Small intestine (tissue), 7 donors: ENCODE measurements at regions not wholly inside any gene's neighbourhood (a gene's known extent, or its start where the extent isn't known, plus 50 kb on each side); places are given as distances from the start of the nearest gene placed in this dataset.

Experiments used
- DNase-seq, 2 donors: peaks; one replicate each; pipeline versions ENCODE4 v3.0.0 to v3.0.0-alpha.2; 2013
- FAIRE-seq: peaks from 2 replicates; lab custom pipeline; 2012; peaks lifted over from hg19 to GRCh38; lab: Jason Lieb, UNC
- H3K27ac ChIP-seq, 3 donors: one replicate each; pipeline ENCODE4 v1.5.1; 2013; ENCODE audit warnings: low read length in 2 of 3, mild to moderate bottlenecking in 2 of 3, control low read depth in 1 of 3, inconsistent platforms in 1 of 3, low read depth in 1 of 3, moderate library complexity in 1 of 3
- H3K27me3 ChIP-seq, 3 donors: one replicate each; pipeline ENCODE4 v1.6.1; 2013; ENCODE audit warnings: low read length in 3 of 3, inconsistent platforms in 1 of 3; ENCODE audit not compliant: control insufficient read depth in 3 of 3, insufficient read depth in 3 of 3
- H3K36me3 ChIP-seq, 3 donors: one replicate each; pipeline ENCODE4 v1.6.1; 2013; ENCODE audit warnings: low read length in 3 of 3, inconsistent platforms in 1 of 3, low read depth in 1 of 3, mild to moderate bottlenecking in 1 of 3, moderate library complexity in 1 of 3; ENCODE audit not compliant: control insufficient read depth in 3 of 3, insufficient read depth in 2 of 3
- H3K4me1 ChIP-seq, 3 donors: one replicate each; pipeline ENCODE4 v1.6.1; 2013; ENCODE audit warnings: low read length in 2 of 3, inconsistent platforms in 1 of 3, low read depth in 1 of 3, mild to moderate bottlenecking in 1 of 3, moderate library complexity in 1 of 3; ENCODE audit not compliant: control insufficient read depth in 3 of 3, insufficient read depth in 2 of 3
- H3K4me3 ChIP-seq, 3 donors: one replicate each; pipeline ENCODE4 v1.5.1; 2013; ENCODE audit warnings: low read length in 3 of 3, control low read depth in 1 of 3, inconsistent platforms in 1 of 3, low read depth in 1 of 3, mild to moderate bottlenecking in 1 of 3, moderate library complexity in 1 of 3
- H3K9me3 ChIP-seq, 2 donors: one replicate each; pipeline ENCODE4 v1.6.1; 2013; ENCODE audit warnings: low read depth in 1 of 2, low read length in 1 of 2; ENCODE audit not compliant: control insufficient read depth in 2 of 2, insufficient read depth in 1 of 2
- WGBS, 3 donors: extraction: QIAGEN DNeasy Blood & Tissue Kit; methylation state at CpG; one replicate each; pipeline ENCODE4 v1.1.7; 2013; 5-methylcytosine and 5-hydroxymethylcytosine counted together
- donor health status: healthy with polysubstance abuse.
- donor health status: control.
- donor health status: control.
- donor health status: Bipolar disorder and iron deficiency.
- donor health status: healthy.

DNA sequence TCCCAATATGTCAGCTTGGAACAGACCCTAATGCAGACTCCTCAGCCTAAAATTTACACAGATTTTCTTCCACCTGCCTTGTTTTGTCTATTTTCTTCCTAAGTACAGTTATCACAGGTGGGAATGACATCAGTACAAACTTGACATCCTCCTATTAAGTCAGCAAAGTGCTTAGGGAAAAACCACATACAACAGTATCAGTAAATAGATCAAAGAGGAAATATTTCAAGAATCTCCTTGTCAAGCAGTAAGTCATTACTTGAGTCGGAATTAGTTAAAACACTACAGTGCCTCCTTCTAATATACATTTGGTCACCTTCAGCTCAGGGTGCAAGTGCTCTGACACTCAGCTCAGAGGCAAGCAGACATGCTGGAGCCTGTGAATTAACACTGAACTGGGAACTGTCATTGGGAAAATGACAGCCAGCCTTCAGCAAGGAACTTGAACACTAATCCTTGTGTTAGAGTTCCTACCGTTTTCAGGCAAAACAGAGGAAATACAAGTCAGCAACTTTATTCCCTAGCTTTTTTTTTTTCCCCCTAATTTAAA is 394.3 kb upstream of the HTR2A start:
- FAIRE-seq (no peak), DNase-seq (no peak)
- no peak overlapping the region for H3K27ac ChIP-seq
- no peaks in the 10 kb centered on the region for H3K9me3 ChIP-seq
- no peak overlapping the region for H3K4me3 ChIP-seq
- H3K27me3 ChIP-seq = no peaks in the 10 kb centered on the region
- H3K36me3 ChIP-seq = no peaks in the 10 kb centered on the region
- 18 to 46% (median 23%) methylated on average over 2 of the region's 2 CpGs for WGBS, 3 donors
- no peaks in the 10 kb centered on the region for H3K4me1 ChIP-seq

DNA sequence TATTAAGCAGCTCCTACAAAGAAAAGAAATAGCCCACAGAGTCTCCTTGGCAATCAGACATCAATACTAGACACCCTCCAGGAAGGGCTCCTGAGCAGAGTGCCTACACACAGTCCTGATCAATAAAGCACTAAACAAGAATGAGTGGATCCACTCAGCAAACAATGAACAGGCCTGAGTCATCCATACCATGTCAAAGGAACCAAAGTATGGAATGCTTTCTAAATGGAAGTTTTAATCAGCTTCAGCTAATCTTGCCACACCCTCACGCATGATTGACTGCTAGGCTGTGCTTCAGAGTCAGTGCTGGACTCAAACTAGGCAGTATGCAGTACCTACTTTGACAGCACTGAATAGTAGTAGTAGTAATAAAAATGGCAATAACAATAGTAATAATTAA is 392.7 kb upstream of the HTR2A start:
- FAIRE-seq = no peak
- no peaks in the 10 kb centered on the region for H3K9me3 ChIP-seq
- no peak for DNase-seq

DNA sequence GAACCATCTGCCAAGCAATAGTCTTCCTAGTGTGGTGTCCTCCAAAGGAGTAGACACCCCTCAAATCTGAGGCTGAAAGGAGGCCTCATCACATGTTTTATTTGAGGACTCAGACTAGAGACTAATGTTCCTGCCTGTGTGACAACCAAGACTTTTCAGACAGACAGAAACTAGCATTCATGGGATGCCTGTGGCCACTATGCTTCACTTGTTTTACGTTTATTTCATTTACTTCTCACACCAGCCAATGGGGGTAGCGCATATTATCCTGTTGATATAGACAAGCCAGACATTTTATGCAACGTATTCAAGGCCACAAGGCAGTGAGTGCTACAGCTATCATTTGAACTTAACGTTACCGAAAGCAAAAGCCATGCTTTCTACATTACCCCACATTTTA is 391.7 kb upstream of the HTR2A start:
- Histone ChIP-seq H3K27me3 (no peaks in the 10 kb centered on the region), H3K27ac (no peak overlapping the region), H3K36me3 (no peaks in the 10 kb centered on the region), H3K4me1 (no peaks in the 10 kb centered on the region), H3K9me3 (no peaks in the 10 kb centered on the region), H3K4me3 (no peak overlapping the region)
- 76 to 82% (median 78%) methylated on average over 5 of the region's 5 CpGs for WGBS, 3 donors
- FAIRE-seq (no peak), DNase-seq (no peak)

More for the DNA sequence above, 392.7 kb upstream of the HTR2A start:
- no peak overlapping the region for H3K4me3 ChIP-seq
- no peak overlapping the region for H3K27ac ChIP-seq
- H3K36me3 ChIP-seq = no peaks in the 10 kb centered on the region
- no peaks in the 10 kb centered on the region for H3K27me3 ChIP-seq
- H3K4me1 ChIP-seq = no peaks in the 10 kb centered on the region
- WGBS, 3 donors = 12 to 61% (median 50%) methylated on average over 1 of the region's 1 CpG

DNA sequence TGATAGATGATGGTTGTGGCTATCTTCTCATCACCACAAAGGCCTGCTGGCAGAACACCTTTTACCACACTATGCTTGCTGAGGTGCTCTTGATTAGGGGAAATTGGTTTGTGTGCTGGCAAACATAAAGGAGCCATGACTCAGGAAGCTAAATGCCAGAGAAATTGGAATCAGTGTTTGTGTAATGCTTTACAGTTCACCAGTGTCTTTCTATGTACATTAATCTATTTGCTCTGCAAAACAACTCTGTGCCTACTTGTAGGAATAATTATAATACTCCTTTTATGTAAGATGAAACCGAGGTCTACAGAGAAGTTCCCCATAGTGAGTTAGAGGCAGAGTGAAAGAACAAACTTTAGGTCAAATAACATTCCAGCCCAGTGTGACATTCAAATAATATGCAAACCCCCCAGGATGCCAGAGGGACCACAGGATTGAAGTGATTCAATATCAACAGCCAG is 390.5 kb upstream of the HTR2A start:
- no peak for FAIRE-seq
- no peaks in the 10 kb centered on the region for H3K36me3 ChIP-seq
- H3K4me1 ChIP-seq = no peaks in the 10 kb centered on the region
- H3K4me3 ChIP-seq = no peak overlapping the region
- no peaks in the 10 kb centered on the region for H3K27me3 ChIP-seq
- no peak overlapping the region for H3K27ac ChIP-seq
- no peaks in the 10 kb centered on the region for H3K9me3 ChIP-seq
- 59 to 78% (median 63%) methylated on average over 1 of the region's 1 CpG for WGBS, 3 donors
- no peak for DNase-seq

DNA sequence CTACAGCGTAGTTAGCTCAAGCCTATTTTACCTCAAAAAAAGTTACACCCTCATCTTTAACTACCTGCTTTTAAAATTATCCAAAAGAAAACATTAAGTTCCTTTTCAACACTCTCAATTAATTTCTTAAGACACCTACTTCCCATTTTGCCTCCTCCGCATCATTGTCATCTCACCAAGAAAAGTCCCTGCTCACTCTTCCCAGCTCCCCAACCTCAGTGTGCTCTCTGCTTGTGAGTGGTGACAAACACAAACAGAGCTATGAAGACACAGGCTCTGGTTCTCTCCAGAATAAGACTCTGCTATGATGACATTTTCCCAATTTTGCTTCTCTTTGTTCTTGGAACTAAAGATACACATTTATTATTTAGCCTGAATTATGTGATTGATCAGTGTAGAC is 385.1 kb upstream of the HTR2A start:
- no peaks in the 10 kb centered on the region for H3K27me3 ChIP-seq
- H3K4me3 ChIP-seq = no peak overlapping the region
- H3K9me3 ChIP-seq = no peaks in the 10 kb centered on the region
- H3K27ac ChIP-seq = no peak overlapping the region
- DNase-seq (no peak), FAIRE-seq (no peak)
- no peaks in the 10 kb centered on the region for H3K4me1 ChIP-seq
- no peaks in the 10 kb centered on the region for H3K36me3 ChIP-seq
- WGBS, 3 donors = 85 to 95% (median 92%) methylated on average over 2 of the region's 2 CpGs

DNA sequence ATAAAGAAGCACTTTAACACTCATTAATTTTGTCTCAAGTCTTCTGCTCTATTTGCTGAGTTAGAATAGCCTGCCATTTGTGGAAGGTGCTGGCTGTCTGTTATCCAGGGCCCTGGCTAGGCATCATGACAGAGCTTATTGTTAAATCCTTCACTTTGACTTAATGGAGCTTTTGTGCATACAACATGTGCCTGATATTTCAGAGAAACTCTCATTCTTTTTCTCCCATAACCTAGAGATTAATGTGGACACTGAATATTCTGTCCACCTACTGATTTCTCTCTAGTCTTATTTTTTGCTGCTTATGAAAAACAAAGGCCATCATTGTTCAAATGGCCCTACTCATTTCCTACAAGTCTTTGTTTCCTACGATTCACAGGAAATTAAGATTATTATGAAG is 383.1 kb upstream of the HTR2A start:
- no peaks in the 10 kb centered on the region for H3K9me3 ChIP-seq
- FAIRE-seq = no peak
- H3K4me1 ChIP-seq = no peaks in the 10 kb centered on the region
- no peaks in the 10 kb centered on the region for H3K36me3 ChIP-seq
- DNase-seq = no peak
- H3K4me3 ChIP-seq = no peak overlapping the region
- H3K27ac ChIP-seq = no peak overlapping the region
- H3K27me3 ChIP-seq = no peaks in the 10 kb centered on the region
- WGBS, 3 donors = 65 to 88% (median 81%) methylated on average over 1 of the region's 1 CpG

DNA sequence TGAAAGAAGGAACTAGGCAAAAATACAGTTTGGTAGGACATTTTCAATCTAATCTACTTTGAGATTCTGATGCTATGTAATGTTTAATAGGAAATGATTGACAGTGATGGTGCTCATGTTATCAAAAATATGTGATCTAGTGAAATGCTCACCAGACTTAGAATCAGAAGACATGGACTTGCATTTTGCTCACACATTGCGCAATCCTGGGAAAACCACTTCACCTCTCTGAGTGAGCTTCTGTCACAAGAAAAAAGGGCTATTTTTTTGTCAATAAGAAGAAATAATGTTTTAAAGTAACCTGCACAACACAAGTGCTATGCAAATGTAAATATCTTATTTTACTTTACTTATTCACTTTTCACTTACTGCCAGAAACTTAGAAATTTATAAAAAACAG is 380.9 kb upstream of the HTR2A start:
- no peaks in the 10 kb centered on the region for H3K9me3 ChIP-seq
- H3K27me3 ChIP-seq = no peaks in the 10 kb centered on the region
- WGBS, 3 donors = 96 to 100% (median 100%) methylated on average over 1 of the region's 1 CpG
- FAIRE-seq (no peak), DNase-seq (no peak)
- no peaks in the 10 kb centered on the region for H3K36me3 ChIP-seq
- no peak overlapping the region for H3K4me3 ChIP-seq
- no peaks in the 10 kb centered on the region for H3K4me1 ChIP-seq
- H3K27ac ChIP-seq = no peak overlapping the region

DNA sequence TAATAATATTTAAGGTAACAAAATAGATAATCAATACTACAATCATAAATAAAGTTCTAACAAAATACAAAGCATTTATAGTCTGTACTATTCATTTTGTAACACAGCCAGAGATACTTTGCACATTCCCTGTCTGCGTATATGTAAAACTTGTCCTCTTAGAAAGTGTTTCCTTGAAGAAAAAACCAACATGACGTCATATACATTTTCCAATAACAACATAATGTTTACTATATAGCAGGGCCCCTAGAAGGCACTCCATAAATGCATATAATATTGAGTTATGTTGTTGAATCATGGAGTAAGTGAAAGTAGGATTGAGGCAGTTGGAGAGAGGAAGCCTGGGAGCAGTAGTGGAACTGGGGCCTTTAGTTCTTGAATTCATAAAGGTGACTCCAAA is 371.4 kb upstream of the HTR2A start:
- Histone ChIP-seq H3K4me3 (no peak overlapping the region), H3K36me3 (no peaks in the 10 kb centered on the region), H3K4me1 (no peaks in the 10 kb centered on the region), H3K27ac (no peak overlapping the region), H3K27me3 (no peaks in the 10 kb centered on the region), H3K9me3 (no peaks in the 10 kb centered on the region)
- DNase-seq (no peak), FAIRE-seq (no peak)
- 70 to 88% (median 78%) methylated on average over 2 of the region's 2 CpGs for WGBS, 3 donors

DNA sequence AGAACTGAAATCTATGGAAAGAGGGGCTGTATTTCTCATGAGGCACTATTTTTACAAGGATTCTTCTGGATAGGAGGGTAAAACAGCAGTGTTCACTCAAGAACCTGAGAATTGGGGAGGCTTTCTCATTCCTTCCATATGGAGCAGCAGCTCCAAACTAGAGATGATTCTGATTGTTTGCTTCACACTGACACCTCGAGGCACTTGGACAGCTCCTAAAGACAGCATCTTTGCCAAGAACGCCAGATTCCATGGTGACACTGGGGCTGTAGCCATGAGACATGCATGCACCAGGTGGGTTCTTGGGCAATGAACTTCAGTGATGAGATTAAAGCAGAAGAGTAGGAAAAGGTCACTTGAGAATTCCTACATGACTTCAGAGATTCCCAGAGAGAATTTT is 361.5 kb upstream of the HTR2A start:
- no peak for FAIRE-seq
- no peak for DNase-seq
- 52 to 63% (median 59%) methylated on average over 2 of the region's 2 CpGs for WGBS, 3 donors
- H3K27me3 ChIP-seq = no peaks in the 10 kb centered on the region
- H3K36me3 ChIP-seq = no peaks in the 10 kb centered on the region
- H3K4me1 ChIP-seq = no peaks in the 10 kb centered on the region
- no peaks in the 10 kb centered on the region for H3K9me3 ChIP-seq
- no peak overlapping the region for H3K4me3 ChIP-seq
- no peak overlapping the region for H3K27ac ChIP-seq
